PC-9 (cell line): ENCODE measurements at regions not wholly inside any gene's neighbourhood (a gene's known extent, or its start where the extent isn't known, plus 50 kb on each side); places are given as distances from the start of the nearest gene placed in this dataset.

ENCODE experiments used
- BruUV-seq: library from RNA; stranded (reverse); fragments of 400-500 nt; replicated peaks from 2 replicates; lab custom pipeline; 2021; lab: Mats Ljungman, UMichigan
- CTCF ChIA-PET: fragments of 300-600 bp; sonication (Branson Sonifier 250); formaldehyde crosslinking; loops from one replicate; lab custom pipeline; 2022; ENCODE audit warnings: antibody characterized with exemption; lab: Charles Lee
- POLR2A ChIA-PET: fragments of 300-600 bp; sonication (Branson Sonifier 250); formaldehyde crosslinking; loops from one replicate; lab custom pipeline; 2022; ENCODE audit warnings: antibody characterized with exemption; ENCODE audit not compliant: unreplicated experiment; lab: Charles Lee
- DNase-seq, 2 experiments: peaks; one replicate each; pipeline versions ENCODE4 v3.0.0 to v3.0.0-alpha.2; 2015 to 2022; ENCODE audit warnings: mixed read lengths in 1 of 2
- H2AFZ ChIP-seq: fragments of 200-600 bp; sonication (generic); 2 replicates; pipeline ENCODE4 v1.8.1; 2017; ENCODE audit warnings: antibody characterized with exemption
- H3F3A ChIP-seq: fragments of 200-600 bp; sonication (generic); 2 replicates; pipeline ENCODE4 v1.8.1; 2017; ENCODE audit warnings: antibody characterized with exemption, mild to moderate bottlenecking, low read depth; ENCODE audit not compliant: insufficient read depth
- H3K27ac ChIP-seq: fragments of 200-600 bp; sonication (generic); 2 replicates; pipeline ENCODE4 v1.6.1; 2016; ENCODE audit warnings: mixed run types
- H3K27me3 ChIP-seq: fragments of 200-600 bp; sonication (generic); 2 replicates; pipeline ENCODE4 v1.6.1; 2016; ENCODE audit warnings: low read depth, mixed run types; ENCODE audit not compliant: insufficient read depth
- H3K36me3 ChIP-seq: fragments of 200-600 bp; sonication (generic); 2 replicates; pipeline ENCODE4 v1.6.1; 2016; ENCODE audit warnings: low read depth, mixed run types
- H3K4me1 ChIP-seq: fragments of 200-600 bp; sonication (generic); replicated peaks from 2 replicates; pipeline ENCODE4 v1.6.1; 2016; ENCODE audit warnings: mixed run types; ENCODE audit not compliant: insufficient read depth
- H3K4me2 ChIP-seq: fragments of 200-600 bp; sonication (generic); 2 replicates; pipeline ENCODE4 v1.6.1; 2017; ENCODE audit warnings: mixed run types
- H3K4me3 ChIP-seq: fragments of 200-600 bp; sonication (generic); 2 replicates; pipeline ENCODE4 v1.6.1; 2016; ENCODE audit warnings: mixed run types
- H3K79me2 ChIP-seq: fragments of 200-600 bp; sonication (generic); 2 replicates; pipeline ENCODE4 v1.6.1; 2017; ENCODE audit warnings: low read depth, mixed run types
- H3K9me2 ChIP-seq: fragments of 200-600 bp; sonication (generic); 2 replicates; pipeline ENCODE4 v1.8.1; 2017; ENCODE audit warnings: mild to moderate bottlenecking; ENCODE audit not compliant: insufficient read depth
- H3K9me3 ChIP-seq: fragments of 200-600 bp; sonication (generic); 2 replicates; pipeline ENCODE4 v1.8.1; 2016; ENCODE audit warnings: low read depth; ENCODE audit not compliant: insufficient read depth
- H4K20me1 ChIP-seq: fragments of 200-600 bp; sonication (generic); 2 replicates; pipeline ENCODE4 v1.8.1; 2017; ENCODE audit not compliant: insufficient read depth
- EZH2 ChIP-seq: fragments of 200-600 bp; sonication (generic); IDR thresholded peaks from 2 replicates; pipeline ENCODE4 v1.8.0; 2017; ENCODE audit warnings: antibody characterized with exemption, low read depth
- intact Hi-C: fragments of 100-400 bp; cut with micrococcal nuclease; formaldehyde crosslinking; loops from one replicate; pipeline ENCODE4 v1.10.0; 2022; ENCODE audit not compliant: unreplicated experiment
- TF ChIP-seq, protein P1 (sequence below): fragments of 200-600 bp; sonication (generic); conservative IDR thresholded peaks from 2 replicates; pipeline ENCODE4 v1.6.1; 2017; ENCODE audit warnings: mixed run types, antibody characterized with exemption, mild to moderate bottlenecking, moderate library complexity

DNA sequence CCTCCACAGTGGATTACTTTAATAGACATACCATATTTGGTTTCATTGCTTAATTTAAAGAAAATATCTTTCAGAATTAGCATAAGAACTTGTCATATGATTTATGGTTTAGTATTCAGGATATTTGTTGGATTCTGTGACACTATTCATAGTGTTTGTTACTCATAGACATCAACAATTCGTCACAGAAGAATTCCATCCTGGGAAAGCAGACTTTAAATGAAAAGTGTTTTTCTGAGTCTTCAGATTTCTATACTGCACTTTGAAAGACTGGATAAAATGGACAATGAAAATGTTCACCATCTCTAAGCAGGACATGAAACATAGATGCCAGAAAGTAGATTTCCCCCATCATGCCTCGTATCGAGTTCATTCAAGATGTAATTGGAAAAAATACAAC, 435.6 kb upstream of the ONECUT1 start:
- H3K36me3 ChIP-seq = no peaks in the 10 kb centered on the region
- no peaks in the 10 kb centered on the region for H4K20me1 ChIP-seq
- H3F3A ChIP-seq = no peaks in the 10 kb centered on the region
- no peaks in the 10 kb centered on the region for H3K9me2 ChIP-seq
- CTCF ChIA-PET = no interaction called here
- POLR2A ChIA-PET = no interaction called here
- no peak overlapping the region for H3K4me3 ChIP-seq
- no TSS peak for BruUV-seq
- no peak overlapping the region for H3K4me2 ChIP-seq
- no peaks in the 10 kb centered on the region for H3K27me3 ChIP-seq
- H3K4me1 ChIP-seq = no peaks in the 10 kb centered on the region
- no peak overlapping the region for H2AFZ ChIP-seq
- intact Hi-C loops = no loop called here
- H3K9me3 ChIP-seq = no peaks in the 10 kb centered on the region
- DNase-seq = no peak
- TF ChIP-seq, protein P1, sequence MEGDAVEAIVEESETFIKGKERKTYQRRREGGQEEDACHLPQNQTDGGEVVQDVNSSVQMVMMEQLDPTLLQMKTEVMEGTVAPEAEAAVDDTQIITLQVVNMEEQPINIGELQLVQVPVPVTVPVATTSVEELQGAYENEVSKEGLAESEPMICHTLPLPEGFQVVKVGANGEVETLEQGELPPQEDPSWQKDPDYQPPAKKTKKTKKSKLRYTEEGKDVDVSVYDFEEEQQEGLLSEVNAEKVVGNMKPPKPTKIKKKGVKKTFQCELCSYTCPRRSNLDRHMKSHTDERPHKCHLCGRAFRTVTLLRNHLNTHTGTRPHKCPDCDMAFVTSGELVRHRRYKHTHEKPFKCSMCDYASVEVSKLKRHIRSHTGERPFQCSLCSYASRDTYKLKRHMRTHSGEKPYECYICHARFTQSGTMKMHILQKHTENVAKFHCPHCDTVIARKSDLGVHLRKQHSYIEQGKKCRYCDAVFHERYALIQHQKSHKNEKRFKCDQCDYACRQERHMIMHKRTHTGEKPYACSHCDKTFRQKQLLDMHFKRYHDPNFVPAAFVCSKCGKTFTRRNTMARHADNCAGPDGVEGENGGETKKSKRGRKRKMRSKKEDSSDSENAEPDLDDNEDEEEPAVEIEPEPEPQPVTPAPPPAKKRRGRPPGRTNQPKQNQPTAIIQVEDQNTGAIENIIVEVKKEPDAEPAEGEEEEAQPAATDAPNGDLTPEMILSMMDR = no peak
- TF ChIP-seq EZH2 = no peak
- H3K27ac ChIP-seq = no peak overlapping the region
- H3K79me2 ChIP-seq = no peaks in the 10 kb centered on the region

- H3K9me2 ChIP-seq = no peaks in the 10 kb centered on the region
- BruUV-seq = no TSS peak
- no peak overlapping the region for H2AFZ ChIP-seq
- no peak for DNase-seq
- ChIA-PET POLR2A (no interaction called here), CTCF (no interaction called here)
- no peaks in the 10 kb centered on the region for H3K79me2 ChIP-seq
- no peaks in the 10 kb centered on the region for H3K27me3 ChIP-seq
- no peak overlapping the region for H3K4me2 ChIP-seq
- no peak overlapping the region for H3K4me3 ChIP-seq
- H3F3A ChIP-seq = no peaks in the 10 kb centered on the region
- H3K9me3 ChIP-seq = no peaks in the 10 kb centered on the region
- H3K36me3 ChIP-seq = no peaks in the 10 kb centered on the region
- intact Hi-C loops = no loop called here
- no peaks in the 10 kb centered on the region for H4K20me1 ChIP-seq
- no peak for TF ChIP-seq EZH2
- TF ChIP-seq, protein P1 = no peak
- H3K27ac ChIP-seq = no peak overlapping the region
- H3K4me1 ChIP-seq = no peaks in the 10 kb centered on the region
Measured at GRCh38 chr15:53224371-53224770, 434.2 kb upstream of the ONECUT1 start.

GRCh38 chr15:53223815-53224214, 433.7 kb upstream of the ONECUT1 start:
- TF ChIP-seq, protein P1 = no peak
- no peak for TF ChIP-seq EZH2
- no peaks in the 10 kb centered on the region for H3K79me2 ChIP-seq
- H3K27ac ChIP-seq = no peak overlapping the region
- no peaks in the 10 kb centered on the region for H3K9me3 ChIP-seq
- no peak overlapping the region for H2AFZ ChIP-seq
- DNase-seq = no peak
- ChIA-PET CTCF (no interaction called here), POLR2A (no interaction called here)
- H3K36me3 ChIP-seq = no peaks in the 10 kb centered on the region
- H3K4me2 ChIP-seq = no peak overlapping the region
- H3K4me3 ChIP-seq = no peak overlapping the region
- H3K27me3 ChIP-seq = no peaks in the 10 kb centered on the region
- H3K9me2 ChIP-seq = no peaks in the 10 kb centered on the region
- BruUV-seq = no TSS peak
- H3K4me1 ChIP-seq = no peaks in the 10 kb centered on the region
- intact Hi-C loops = no loop called here
- no peaks in the 10 kb centered on the region for H4K20me1 ChIP-seq
- H3F3A ChIP-seq = no peaks in the 10 kb centered on the region
